ENCODE measurements at regions not wholly inside any gene's neighbourhood (a gene's known extent, or its start where the extent isn't known, plus 50 kb on each side); places are given as distances from the start of the nearest gene placed in this dataset.

DNA sequence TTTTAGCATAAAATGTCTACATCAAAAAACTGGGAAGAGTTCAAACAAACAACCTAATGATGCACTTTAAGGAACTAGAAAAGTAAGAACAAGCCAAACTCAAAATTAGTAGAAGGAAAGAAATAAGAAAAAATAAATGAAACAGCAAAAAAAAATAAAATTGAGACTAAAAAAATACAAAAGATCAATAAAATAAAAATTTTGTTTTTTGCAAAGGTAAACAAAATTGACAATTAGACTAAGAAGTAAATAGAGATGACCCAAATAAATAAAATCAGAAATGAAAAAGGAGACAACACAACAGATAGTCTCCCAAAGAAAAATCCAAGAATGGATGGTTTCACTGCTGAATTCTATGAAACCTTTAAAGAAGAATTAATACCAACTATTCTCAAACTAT, 89.6 kb upstream of the MME start:
- POLR2A ChIA-PET = no interaction called here

DNA sequence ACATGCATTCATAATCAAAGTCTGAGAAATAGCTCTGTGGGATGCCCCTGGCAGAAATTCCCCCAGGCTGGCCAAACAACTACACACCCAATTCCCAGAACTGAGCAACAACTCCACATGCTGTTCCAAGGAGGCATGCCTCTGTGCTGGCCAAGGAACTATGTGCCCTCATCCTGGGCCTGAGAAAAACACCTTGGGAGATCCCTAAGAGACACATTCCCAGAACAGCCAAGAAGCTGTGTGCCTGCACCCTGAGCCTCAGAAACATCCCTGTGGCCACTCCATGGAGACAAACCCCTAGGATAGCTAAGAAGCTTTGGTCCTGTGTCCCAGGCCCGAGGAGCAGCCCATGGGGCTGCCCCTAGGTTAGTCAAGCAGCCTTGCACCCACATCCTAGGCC, 92.3 kb upstream of the MME start:
- Histone ChIP-seq H3K27ac (ENCODE audit: low read depth, low read length) (no peak overlapping the region), H3K4me3 (ENCODE audit: low read depth, low read length) (no peak overlapping the region), H3K9me3 (ENCODE audit: control insufficient read depth, insufficient read depth, low read length) (no peaks in the 10 kb centered on the region), H3K27me3 (ENCODE audit: control insufficient read depth, insufficient read depth, low read length) (no peaks in the 10 kb centered on the region)
- ChIA-PET CTCF (interaction anchor here (0.9 to 1.0 kb wide), 2 partner anchors 8 to 230 kb away, joined by 3 to 8 read pairs; no protein-coding TSS in a partner anchor), POLR2A (no interaction called here)
- TF ChIP-seq, protein P1, sequence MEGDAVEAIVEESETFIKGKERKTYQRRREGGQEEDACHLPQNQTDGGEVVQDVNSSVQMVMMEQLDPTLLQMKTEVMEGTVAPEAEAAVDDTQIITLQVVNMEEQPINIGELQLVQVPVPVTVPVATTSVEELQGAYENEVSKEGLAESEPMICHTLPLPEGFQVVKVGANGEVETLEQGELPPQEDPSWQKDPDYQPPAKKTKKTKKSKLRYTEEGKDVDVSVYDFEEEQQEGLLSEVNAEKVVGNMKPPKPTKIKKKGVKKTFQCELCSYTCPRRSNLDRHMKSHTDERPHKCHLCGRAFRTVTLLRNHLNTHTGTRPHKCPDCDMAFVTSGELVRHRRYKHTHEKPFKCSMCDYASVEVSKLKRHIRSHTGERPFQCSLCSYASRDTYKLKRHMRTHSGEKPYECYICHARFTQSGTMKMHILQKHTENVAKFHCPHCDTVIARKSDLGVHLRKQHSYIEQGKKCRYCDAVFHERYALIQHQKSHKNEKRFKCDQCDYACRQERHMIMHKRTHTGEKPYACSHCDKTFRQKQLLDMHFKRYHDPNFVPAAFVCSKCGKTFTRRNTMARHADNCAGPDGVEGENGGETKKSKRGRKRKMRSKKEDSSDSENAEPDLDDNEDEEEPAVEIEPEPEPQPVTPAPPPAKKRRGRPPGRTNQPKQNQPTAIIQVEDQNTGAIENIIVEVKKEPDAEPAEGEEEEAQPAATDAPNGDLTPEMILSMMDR (IDR thresholded peaks at IDR 0.05; ENCODE audit: low read depth, low read length) = no peak
- no peak for DNase-seq (ENCODE audit: low read depth, low spot score)

More for the DNA sequence above, 89.6 kb upstream of the MME start:
- CTCF ChIA-PET = no interaction called here
- Histone ChIP-seq H3K27ac (ENCODE audit: low read depth, low read length) (no peak overlapping the region), H3K9me3 (ENCODE audit: control insufficient read depth, insufficient read depth, low read length) (no peaks in the 10 kb centered on the region), H3K4me3 (ENCODE audit: low read depth, low read length) (no peak overlapping the region), H3K27me3 (ENCODE audit: control insufficient read depth, insufficient read depth, low read length) (no peaks in the 10 kb centered on the region)
- TF ChIP-seq, protein P1 (IDR thresholded peaks at IDR 0.05; ENCODE audit: low read depth, low read length) = no peak
- DNase-seq (ENCODE audit: low read depth, low spot score) = no peak

DNA sequence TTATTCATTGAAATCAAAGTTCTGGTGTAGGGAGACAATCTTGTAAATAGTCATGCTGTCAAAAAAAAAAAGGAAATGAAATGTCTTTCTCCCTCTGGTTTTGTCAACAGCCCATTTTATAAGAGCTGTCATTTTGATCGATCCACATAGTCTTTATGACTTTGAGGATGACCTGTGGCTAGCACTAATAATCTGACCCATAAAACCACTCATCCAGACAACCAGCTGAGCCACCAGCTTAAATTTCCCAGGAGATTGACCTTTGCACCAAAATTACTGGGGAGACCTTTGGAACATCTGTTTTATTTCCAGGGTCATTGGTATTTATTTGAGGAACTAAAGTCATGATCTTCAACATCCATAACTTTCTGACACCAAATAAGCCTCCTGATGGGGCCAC, 98.5 kb upstream of the MME start:
- ChIA-PET CTCF (interaction anchor here (1.1 kb wide), 1 partner anchor 342 kb away, joined by 3 read pairs; no protein-coding TSS in a partner anchor), POLR2A (no interaction called here)
- Histone ChIP-seq H3K27me3 (ENCODE audit: control insufficient read depth, insufficient read depth, low read length) (no peaks in the 10 kb centered on the region), H3K4me3 (ENCODE audit: low read depth, low read length) (no peak overlapping the region), H3K9me3 (ENCODE audit: control insufficient read depth, insufficient read depth, low read length) (no peaks in the 10 kb centered on the region), H3K27ac (ENCODE audit: low read depth, low read length) (no peak overlapping the region)
- TF ChIP-seq, protein P1 (IDR thresholded peaks at IDR 0.05; ENCODE audit: low read depth, low read length) = no peak
- DNase-seq (ENCODE audit: low read depth, low spot score) = no peak

DNA sequence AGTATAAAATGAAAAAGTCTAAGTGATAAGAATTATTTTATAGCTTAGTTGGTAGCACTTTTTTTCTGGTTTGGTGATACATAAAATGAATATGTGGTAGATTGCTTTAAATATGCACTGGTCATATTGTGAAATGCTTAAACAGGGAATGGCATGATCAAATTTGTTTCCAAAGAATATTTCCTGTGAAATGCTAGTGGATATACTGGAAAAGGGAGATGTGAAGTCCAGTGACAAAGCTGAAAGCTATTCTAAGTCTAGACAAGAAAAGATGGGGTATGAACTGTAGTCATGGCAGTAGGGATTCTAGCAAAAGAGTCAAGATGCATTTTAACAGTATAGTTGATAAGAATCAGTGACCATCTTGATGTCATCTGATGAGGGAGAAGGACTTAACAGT, 98.9 kb upstream of the MME start:
- TF ChIP-seq, protein P1 (IDR thresholded peaks at IDR 0.05; ENCODE audit: low read depth, low read length) = no peak
- H3K9me3 ChIP-seq (ENCODE audit: control insufficient read depth, insufficient read depth, low read length) = no peaks in the 10 kb centered on the region
- H3K27me3 ChIP-seq (ENCODE audit: control insufficient read depth, insufficient read depth, low read length) = no peaks in the 10 kb centered on the region
- CTCF ChIA-PET = no interaction called here
- DNase-seq (ENCODE audit: low read depth, low spot score) = no peak
- no peak overlapping the region for H3K27ac ChIP-seq (ENCODE audit: low read depth, low read length)
- H3K4me3 ChIP-seq (ENCODE audit: low read depth, low read length) = no peak overlapping the region
- POLR2A ChIA-PET = no interaction called here

DNA sequence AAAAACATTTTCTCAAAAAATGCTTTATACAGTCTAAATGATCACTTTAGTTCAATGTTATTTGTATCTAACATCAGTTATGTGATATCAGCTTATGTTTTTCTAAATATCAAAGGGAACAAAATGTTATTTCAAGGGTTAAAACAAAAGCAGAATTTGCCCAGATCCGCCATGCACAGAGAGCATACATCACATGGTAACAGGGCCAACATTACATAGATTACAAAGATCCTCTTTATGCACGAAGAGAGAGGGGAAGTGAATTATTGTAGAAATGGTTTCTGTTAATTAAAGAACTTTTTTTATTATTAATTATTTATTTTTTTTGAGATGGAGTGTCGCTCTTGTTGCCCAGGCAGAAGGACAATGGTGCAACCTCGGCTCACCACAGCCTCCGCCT, 100.8 kb upstream of the MME start:
- Histone ChIP-seq H3K4me3 (ENCODE audit: low read depth, low read length) (no peak overlapping the region), H3K9me3 (ENCODE audit: control insufficient read depth, insufficient read depth, low read length) (no peaks in the 10 kb centered on the region), H3K27me3 (ENCODE audit: control insufficient read depth, insufficient read depth, low read length) (no peaks in the 10 kb centered on the region), H3K27ac (ENCODE audit: low read depth, low read length) (no peak overlapping the region)
- ChIA-PET POLR2A (interaction anchor here (0.6 kb wide), 1 partner anchor 87 kb away, joined by 3 read pairs; no protein-coding TSS in a partner anchor), CTCF (interaction anchor here (1.4 kb wide), 1 partner anchor 9 kb away, joined by 3 read pairs; no protein-coding TSS in a partner anchor)
- no peak for DNase-seq (ENCODE audit: low read depth, low spot score)
- TF ChIP-seq, protein P1 (IDR thresholded peaks at IDR 0.05; ENCODE audit: low read depth, low read length) = no peak
